ENCODE measurements at regions not wholly inside any gene's neighbourhood (a gene's known extent, or its start where the extent isn't known, plus 50 kb on each side); places are given as distances from the start of the nearest gene placed in this dataset.

DNA sequence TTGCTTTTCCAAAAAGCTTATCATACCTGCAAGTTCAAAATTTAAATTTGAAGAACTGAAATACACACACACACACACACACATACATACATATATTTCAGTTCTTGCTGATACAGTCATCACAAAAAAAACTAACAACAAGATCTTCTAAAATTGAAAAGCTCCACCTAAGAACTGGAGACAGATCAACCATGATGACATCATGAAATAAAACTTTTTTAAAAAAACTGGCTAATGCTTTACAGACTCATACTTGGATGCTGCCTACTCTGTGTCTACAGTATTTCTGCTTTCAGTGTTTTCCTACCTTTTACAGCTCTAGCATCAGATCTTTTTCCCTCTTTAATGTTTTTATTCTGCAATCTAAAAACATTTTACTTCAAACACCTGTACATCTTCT lies 261.4 kb downstream of the DIO2 start:
- TF ChIP-seq POLR2AphosphoS5 (IDR thresholded peaks at IDR 0.05), result no peak
- TF ChIP-seq, protein P1, sequence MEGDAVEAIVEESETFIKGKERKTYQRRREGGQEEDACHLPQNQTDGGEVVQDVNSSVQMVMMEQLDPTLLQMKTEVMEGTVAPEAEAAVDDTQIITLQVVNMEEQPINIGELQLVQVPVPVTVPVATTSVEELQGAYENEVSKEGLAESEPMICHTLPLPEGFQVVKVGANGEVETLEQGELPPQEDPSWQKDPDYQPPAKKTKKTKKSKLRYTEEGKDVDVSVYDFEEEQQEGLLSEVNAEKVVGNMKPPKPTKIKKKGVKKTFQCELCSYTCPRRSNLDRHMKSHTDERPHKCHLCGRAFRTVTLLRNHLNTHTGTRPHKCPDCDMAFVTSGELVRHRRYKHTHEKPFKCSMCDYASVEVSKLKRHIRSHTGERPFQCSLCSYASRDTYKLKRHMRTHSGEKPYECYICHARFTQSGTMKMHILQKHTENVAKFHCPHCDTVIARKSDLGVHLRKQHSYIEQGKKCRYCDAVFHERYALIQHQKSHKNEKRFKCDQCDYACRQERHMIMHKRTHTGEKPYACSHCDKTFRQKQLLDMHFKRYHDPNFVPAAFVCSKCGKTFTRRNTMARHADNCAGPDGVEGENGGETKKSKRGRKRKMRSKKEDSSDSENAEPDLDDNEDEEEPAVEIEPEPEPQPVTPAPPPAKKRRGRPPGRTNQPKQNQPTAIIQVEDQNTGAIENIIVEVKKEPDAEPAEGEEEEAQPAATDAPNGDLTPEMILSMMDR (IDR thresholded peaks at IDR 0.05), result no peak
